Panc1 (cell line): ENCODE measurements at regions not wholly inside any gene's neighbourhood (a gene's known extent, or its start where the extent isn't known, plus 50 kb on each side); places are given as distances from the start of the nearest gene placed in this dataset.

Source experiments
- ATAC-seq: fragments of 200-7000 bp; cut with Tn5 transposase; 2 replicates; pipeline ENCODE4 v1.9.1; 2020; ENCODE audit warnings: mild to moderate bottlenecking, moderate library complexity
- BruUV-seq: library from RNA; stranded (reverse); fragments of 400-500 nt; replicated peaks from 2 replicates; lab custom pipeline; 2021; lab: Mats Ljungman, UMichigan
- CTCF ChIA-PET: fragments of 300-600 bp; sonication (Branson Sonifier 250); formaldehyde crosslinking; loops from one replicate; lab custom pipeline; 2022; ENCODE audit warnings: antibody characterized with exemption; lab: Charles Lee
- POLR2A ChIA-PET: fragments of 300-600 bp; sonication (Branson Sonifier 250); formaldehyde crosslinking; loops from one replicate; lab custom pipeline; 2022; ENCODE audit warnings: antibody characterized with exemption; lab: Charles Lee
- DNase-seq: peaks from one replicate; pipeline ENCODE4 v3.0.0-alpha.2; 2010; ENCODE audit warnings: low read depth, low spot score
- H3K27ac ChIP-seq: 2 replicates; pipeline ENCODE4 v1.5.1; 2011; ENCODE audit warnings: mild to moderate bottlenecking, low read length, inconsistent platforms
- H3K27me3 ChIP-seq: fragments of 200-500 bp; sonication (Bioruptor generic); 2 replicates; pipeline ENCODE4 v1.6.0; 2014; ENCODE audit warnings: low read length, inconsistent platforms; ENCODE audit not compliant: control insufficient read depth, insufficient read depth
- H3K36me3 ChIP-seq: fragments of 200-500 bp; sonication (Bioruptor generic); 2 replicates; pipeline ENCODE4 v1.5.1; 2014; ENCODE audit warnings: inconsistent platforms, mild to moderate bottlenecking, low read length, moderate library complexity; ENCODE audit not compliant: control insufficient read depth, insufficient read depth
- H3K4me1 ChIP-seq: 2 replicates; pipeline ENCODE4 v1.5.1; 2011; ENCODE audit warnings: inconsistent platforms, mild to moderate bottlenecking, low read length, moderate library complexity; ENCODE audit not compliant: control insufficient read depth, insufficient read depth
- H3K4me3 ChIP-seq, 2 experiments: 2 replicates each; pipeline ENCODE4 v1.5.1; 2011 to 2012; ENCODE audit warnings: low read depth in 2 of 2, low read length in 2 of 2, mild to moderate bottlenecking in 2 of 2, inconsistent platforms in 1 of 2, moderate library complexity in 1 of 2
- H3K9me3 ChIP-seq: fragments of 200-500 bp; sonication (Bioruptor generic); 2 replicates; pipeline ENCODE4 v1.5.1; 2014; ENCODE audit warnings: low read depth, mild to moderate bottlenecking, inconsistent platforms, low read length, moderate library complexity; ENCODE audit not compliant: control insufficient read depth, insufficient read depth
- POLR2AphosphoS5 ChIP-seq: IDR thresholded peaks from 2 replicates; pipeline ENCODE4 v1.6.1; 2012; ENCODE audit warnings: mild to moderate bottlenecking, low read depth, low read length, moderate library complexity
- SIN3A ChIP-seq: IDR thresholded peaks from 2 replicates; pipeline ENCODE4 v1.6.1; 2012; ENCODE audit warnings: low read depth, mild to moderate bottlenecking, low read length, moderate library complexity, borderline replicate concordance; ENCODE audit not compliant: insufficient read depth
- TCF7L2 ChIP-seq: IDR thresholded peaks from 2 replicates; pipeline ENCODE4 v1.6.1; 2011; ENCODE audit warnings: mild to moderate bottlenecking, low read depth, low read length, inconsistent platforms
- in situ Hi-C: cut with HindIII; loops from 2 replicates; pipeline ENCODE4 v1.10.0; 2016; ENCODE audit warnings: low sequenced_read_pairs, low pct_unique_long_range_greater_than_20kb
- intact Hi-C: fragments of 100-400 bp; cut with micrococcal nuclease; formaldehyde crosslinking; loops from one replicate; pipeline ENCODE4 v1.10.0; 2022; ENCODE audit not compliant: unreplicated experiment
- TF ChIP-seq, protein P1 (sequence below), 2 experiments: IDR thresholded peaks; 2 replicates each; pipeline ENCODE4 v1.6.1; 2011 to 2012; ENCODE audit warnings: low read depth in 2 of 2, control low read depth in 1 of 2, low read length in 1 of 2, mild to moderate bottlenecking in 1 of 2, moderate library complexity in 1 of 2; ENCODE audit not compliant: insufficient read depth in 1 of 2
- TF ChIP-seq, protein P2 (sequence below): fragments of 450-650 bp; IDR thresholded peaks from 2 replicates; pipeline ENCODE4 v1.5.1; 2017; ENCODE audit warnings: mild to moderate bottlenecking

- TF ChIP-seq TCF7L2 = no peak
- TF ChIP-seq SIN3A = no peak
- TF ChIP-seq POLR2AphosphoS5 = no peak
- TF ChIP-seq, protein P1, sequence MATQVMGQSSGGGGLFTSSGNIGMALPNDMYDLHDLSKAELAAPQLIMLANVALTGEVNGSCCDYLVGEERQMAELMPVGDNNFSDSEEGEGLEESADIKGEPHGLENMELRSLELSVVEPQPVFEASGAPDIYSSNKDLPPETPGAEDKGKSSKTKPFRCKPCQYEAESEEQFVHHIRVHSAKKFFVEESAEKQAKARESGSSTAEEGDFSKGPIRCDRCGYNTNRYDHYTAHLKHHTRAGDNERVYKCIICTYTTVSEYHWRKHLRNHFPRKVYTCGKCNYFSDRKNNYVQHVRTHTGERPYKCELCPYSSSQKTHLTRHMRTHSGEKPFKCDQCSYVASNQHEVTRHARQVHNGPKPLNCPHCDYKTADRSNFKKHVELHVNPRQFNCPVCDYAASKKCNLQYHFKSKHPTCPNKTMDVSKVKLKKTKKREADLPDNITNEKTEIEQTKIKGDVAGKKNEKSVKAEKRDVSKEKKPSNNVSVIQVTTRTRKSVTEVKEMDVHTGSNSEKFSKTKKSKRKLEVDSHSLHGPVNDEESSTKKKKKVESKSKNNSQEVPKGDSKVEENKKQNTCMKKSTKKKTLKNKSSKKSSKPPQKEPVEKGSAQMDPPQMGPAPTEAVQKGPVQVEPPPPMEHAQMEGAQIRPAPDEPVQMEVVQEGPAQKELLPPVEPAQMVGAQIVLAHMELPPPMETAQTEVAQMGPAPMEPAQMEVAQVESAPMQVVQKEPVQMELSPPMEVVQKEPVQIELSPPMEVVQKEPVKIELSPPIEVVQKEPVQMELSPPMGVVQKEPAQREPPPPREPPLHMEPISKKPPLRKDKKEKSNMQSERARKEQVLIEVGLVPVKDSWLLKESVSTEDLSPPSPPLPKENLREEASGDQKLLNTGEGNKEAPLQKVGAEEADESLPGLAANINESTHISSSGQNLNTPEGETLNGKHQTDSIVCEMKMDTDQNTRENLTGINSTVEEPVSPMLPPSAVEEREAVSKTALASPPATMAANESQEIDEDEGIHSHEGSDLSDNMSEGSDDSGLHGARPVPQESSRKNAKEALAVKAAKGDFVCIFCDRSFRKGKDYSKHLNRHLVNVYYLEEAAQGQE (IDR thresholded peaks at IDR 0.05; ENCODE audit: insufficient read depth in 1 of 2, low read depth in 2 of 2, low read length in 1 of 2) = no peak
- TF ChIP-seq, protein P2, sequence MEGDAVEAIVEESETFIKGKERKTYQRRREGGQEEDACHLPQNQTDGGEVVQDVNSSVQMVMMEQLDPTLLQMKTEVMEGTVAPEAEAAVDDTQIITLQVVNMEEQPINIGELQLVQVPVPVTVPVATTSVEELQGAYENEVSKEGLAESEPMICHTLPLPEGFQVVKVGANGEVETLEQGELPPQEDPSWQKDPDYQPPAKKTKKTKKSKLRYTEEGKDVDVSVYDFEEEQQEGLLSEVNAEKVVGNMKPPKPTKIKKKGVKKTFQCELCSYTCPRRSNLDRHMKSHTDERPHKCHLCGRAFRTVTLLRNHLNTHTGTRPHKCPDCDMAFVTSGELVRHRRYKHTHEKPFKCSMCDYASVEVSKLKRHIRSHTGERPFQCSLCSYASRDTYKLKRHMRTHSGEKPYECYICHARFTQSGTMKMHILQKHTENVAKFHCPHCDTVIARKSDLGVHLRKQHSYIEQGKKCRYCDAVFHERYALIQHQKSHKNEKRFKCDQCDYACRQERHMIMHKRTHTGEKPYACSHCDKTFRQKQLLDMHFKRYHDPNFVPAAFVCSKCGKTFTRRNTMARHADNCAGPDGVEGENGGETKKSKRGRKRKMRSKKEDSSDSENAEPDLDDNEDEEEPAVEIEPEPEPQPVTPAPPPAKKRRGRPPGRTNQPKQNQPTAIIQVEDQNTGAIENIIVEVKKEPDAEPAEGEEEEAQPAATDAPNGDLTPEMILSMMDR = no peak
- intact Hi-C loops (no loop called here), in situ Hi-C loops (no loop called here)
- no peak overlapping the region for H3K4me3 ChIP-seq
- H3K9me3 ChIP-seq = no peaks in the 10 kb centered on the region
- ATAC-seq (no peak), DNase-seq (no peak)
- ChIA-PET POLR2A (no interaction called here), CTCF (no interaction called here)
- no peaks in the 10 kb centered on the region for H3K27me3 ChIP-seq
- no peaks in the 10 kb centered on the region for H3K4me1 ChIP-seq
- no TSS peak for BruUV-seq
- H3K27ac ChIP-seq = no peak overlapping the region
- H3K36me3 ChIP-seq = no peaks in the 10 kb centered on the region
These were observed 301.2 kb upstream of the ZNF804A start for GRCh38 chr2:184297085-184297484.

DNA sequence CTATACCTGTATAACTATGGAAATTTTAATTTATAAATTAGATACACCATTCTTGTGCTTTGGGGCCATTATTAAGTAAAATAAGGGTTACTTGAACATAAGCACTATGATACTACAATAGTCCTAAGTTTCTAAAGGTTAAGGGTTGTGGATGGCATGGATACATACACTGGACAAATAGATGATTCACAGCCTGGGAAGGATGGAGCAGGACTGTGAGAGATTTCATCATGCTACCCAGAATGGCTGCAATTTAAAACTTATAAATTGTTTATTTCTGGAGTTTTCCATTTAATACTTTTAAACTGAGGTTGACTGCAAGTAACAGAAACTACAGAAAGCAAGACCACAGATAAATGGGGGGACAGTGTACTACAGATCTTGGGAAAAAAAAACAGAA, 295.8 kb upstream of the ZNF804A start:
- in situ Hi-C loops = no loop called here
- Histone ChIP-seq H3K4me3 (no peak overlapping the region), H3K27ac (no peak overlapping the region), H3K9me3 (no peaks in the 10 kb centered on the region), H3K4me1 (no peaks in the 10 kb centered on the region), H3K36me3 (no peaks in the 10 kb centered on the region), H3K27me3 (no peaks in the 10 kb centered on the region)
- TF ChIP-seq TCF7L2 = no peak
- TF ChIP-seq, protein P1 (IDR thresholded peaks at IDR 0.05; ENCODE audit: insufficient read depth in 1 of 2, low read depth in 2 of 2, low read length in 1 of 2) = no peak
- no peak for TF ChIP-seq SIN3A
- TF ChIP-seq, protein P2 = no peak
- TF ChIP-seq POLR2AphosphoS5 = no peak
- POLR2A ChIA-PET = no interaction called here
- ATAC-seq = no peak
- intact Hi-C loops = no loop called here
- DNase-seq = no peak
- no TSS peak for BruUV-seq
- CTCF ChIA-PET = no interaction called here
